ENCODE measurements at regions not wholly inside any gene's neighbourhood (a gene's known extent, or its start where the extent isn't known, plus 50 kb on each side); places are given as distances from the start of the nearest gene placed in this dataset.

DNA sequence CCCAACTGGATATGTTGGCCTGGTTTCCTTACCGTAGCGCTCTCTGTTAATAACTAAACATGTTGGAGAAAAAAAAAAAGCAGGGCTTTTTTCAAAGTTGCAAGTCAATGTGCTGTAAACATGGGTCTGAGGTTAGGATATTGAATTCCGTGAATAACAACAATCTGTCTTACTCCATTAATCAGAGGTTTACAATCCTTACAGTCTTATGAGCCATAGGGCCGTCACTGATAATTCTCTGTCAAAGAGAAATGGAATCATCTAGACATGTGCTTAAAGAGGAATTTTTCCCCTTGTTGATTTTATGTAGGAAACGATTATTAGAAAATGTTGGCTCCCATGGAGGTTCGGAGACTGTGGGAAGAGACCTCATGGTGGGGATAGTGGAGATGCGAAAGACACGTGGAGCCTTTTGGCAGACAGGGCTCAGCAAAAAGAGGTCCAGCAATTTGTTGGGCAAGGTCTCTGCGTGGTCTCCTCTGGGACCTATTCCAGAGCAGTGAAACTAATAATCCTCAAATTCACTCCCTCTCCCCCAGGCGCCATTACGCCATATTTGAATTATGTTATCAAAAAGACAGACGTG is 83.5 kb upstream of the CLDN14 start:
- intact Hi-C loops (cut with DNase I), result no loop called here
- DNase-seq (no peak), ATAC-seq (no peak), FAIRE-seq (no peak)
- Histone ChIP-seq H3K4me3 (no peak overlapping the region), H3K27me3 (no peaks in the 10 kb centered on the region), H3K36me3 (no peaks in the 10 kb centered on the region), H3K27ac (no peak overlapping the region), H3K4me1 (no peaks in the 10 kb centered on the region), H3K9me3 (no peaks in the 10 kb centered on the region)
- TF ChIP-seq, protein P1, sequence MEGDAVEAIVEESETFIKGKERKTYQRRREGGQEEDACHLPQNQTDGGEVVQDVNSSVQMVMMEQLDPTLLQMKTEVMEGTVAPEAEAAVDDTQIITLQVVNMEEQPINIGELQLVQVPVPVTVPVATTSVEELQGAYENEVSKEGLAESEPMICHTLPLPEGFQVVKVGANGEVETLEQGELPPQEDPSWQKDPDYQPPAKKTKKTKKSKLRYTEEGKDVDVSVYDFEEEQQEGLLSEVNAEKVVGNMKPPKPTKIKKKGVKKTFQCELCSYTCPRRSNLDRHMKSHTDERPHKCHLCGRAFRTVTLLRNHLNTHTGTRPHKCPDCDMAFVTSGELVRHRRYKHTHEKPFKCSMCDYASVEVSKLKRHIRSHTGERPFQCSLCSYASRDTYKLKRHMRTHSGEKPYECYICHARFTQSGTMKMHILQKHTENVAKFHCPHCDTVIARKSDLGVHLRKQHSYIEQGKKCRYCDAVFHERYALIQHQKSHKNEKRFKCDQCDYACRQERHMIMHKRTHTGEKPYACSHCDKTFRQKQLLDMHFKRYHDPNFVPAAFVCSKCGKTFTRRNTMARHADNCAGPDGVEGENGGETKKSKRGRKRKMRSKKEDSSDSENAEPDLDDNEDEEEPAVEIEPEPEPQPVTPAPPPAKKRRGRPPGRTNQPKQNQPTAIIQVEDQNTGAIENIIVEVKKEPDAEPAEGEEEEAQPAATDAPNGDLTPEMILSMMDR (IDR thresholded peaks at IDR 0.05), result no peak
- 54 to 60% methylated on average over 12 of the region's 12 CpGs for WGBS, 2 donors

DNA sequence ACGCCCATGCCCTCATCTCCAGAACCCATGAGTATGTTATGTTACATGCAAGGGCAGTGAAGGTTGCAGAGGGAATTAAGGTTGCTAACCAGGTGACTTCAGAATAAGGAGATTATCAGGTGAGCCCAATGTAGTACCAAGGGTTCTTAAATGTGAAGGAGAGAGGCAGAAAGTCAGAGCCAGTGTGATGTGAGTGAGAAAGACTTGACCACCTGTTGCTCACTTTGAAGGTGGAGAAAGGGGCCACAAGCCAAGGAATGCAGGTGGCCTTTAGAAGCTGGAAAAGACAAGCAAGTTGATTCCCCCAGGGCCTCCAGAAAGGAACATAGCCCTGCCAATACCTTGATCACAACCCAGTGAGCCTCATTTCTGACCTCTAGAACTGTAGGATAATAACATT is 84.7 kb upstream of the CLDN14 start:
- TF ChIP-seq, protein P1 (IDR thresholded peaks at IDR 0.05), result no peak
- intact Hi-C loops (cut with DNase I), result no loop called here
- Histone ChIP-seq H3K27me3 (no peaks in the 10 kb centered on the region), H3K4me1 (no peaks in the 10 kb centered on the region), H3K27ac (no peak overlapping the region), H3K4me3 (no peak overlapping the region), H3K36me3 (no peaks in the 10 kb centered on the region), H3K9me3 (no peaks in the 10 kb centered on the region)
- ATAC-seq (no peak), FAIRE-seq (no peak), DNase-seq (no peak)
- WGBS, 2 donors, result 0 to 4% methylated on average over 1 of the region's 1 CpG

GRCh38 chr21:36565540-36565939 is 85.6 kb upstream of the CLDN14 start:
- no peak overlapping the region for H3K27ac ChIP-seq
- intact Hi-C loops (cut with DNase I), result no loop called here
- no peak overlapping the region for H3K4me3 ChIP-seq
- no peaks in the 10 kb centered on the region for H3K36me3 ChIP-seq
- TF ChIP-seq, protein P1 (IDR thresholded peaks at IDR 0.05), result no peak
- no peaks in the 10 kb centered on the region for H3K9me3 ChIP-seq
- FAIRE-seq, result no peak
- no peak for ATAC-seq
- no peak for DNase-seq
- 82 to 90% methylated on average over 2 of the region's 2 CpGs for WGBS, 2 donors
- H3K4me1 ChIP-seq, result no peaks in the 10 kb centered on the region
- H3K27me3 ChIP-seq, result no peaks in the 10 kb centered on the region

GRCh38 chr21:36566644-36567043 is 86.7 kb upstream of the CLDN14 start:
- WGBS, 2 donors, result 73 to 75% methylated on average over 7 of the region's 7 CpGs

More at GRCh38 chr21:36566644-36567043, 86.7 kb upstream of the CLDN14 start:
- TF ChIP-seq, protein P1 (IDR thresholded peaks at IDR 0.05), result no peak
- Histone ChIP-seq H3K27ac (no peak overlapping the region), H3K9me3 (no peaks in the 10 kb centered on the region), H3K4me3 (no peak overlapping the region), H3K4me1 (no peaks in the 10 kb centered on the region), H3K36me3 (no peaks in the 10 kb centered on the region), H3K27me3 (no peaks in the 10 kb centered on the region)
- intact Hi-C loops (cut with DNase I), result no loop called here
- FAIRE-seq (no peak), ATAC-seq (no peak), DNase-seq (no peak)
